ENCODE measurements at regions not wholly inside any gene's neighbourhood (a gene's known extent, or its start where the extent isn't known, plus 50 kb on each side); places are given as distances from the start of the nearest gene placed in this dataset.

GRCh38 chr9:80204054-80204453, 632.3 kb downstream of the TLE4 start:
- TF ChIP-seq, protein P1, sequence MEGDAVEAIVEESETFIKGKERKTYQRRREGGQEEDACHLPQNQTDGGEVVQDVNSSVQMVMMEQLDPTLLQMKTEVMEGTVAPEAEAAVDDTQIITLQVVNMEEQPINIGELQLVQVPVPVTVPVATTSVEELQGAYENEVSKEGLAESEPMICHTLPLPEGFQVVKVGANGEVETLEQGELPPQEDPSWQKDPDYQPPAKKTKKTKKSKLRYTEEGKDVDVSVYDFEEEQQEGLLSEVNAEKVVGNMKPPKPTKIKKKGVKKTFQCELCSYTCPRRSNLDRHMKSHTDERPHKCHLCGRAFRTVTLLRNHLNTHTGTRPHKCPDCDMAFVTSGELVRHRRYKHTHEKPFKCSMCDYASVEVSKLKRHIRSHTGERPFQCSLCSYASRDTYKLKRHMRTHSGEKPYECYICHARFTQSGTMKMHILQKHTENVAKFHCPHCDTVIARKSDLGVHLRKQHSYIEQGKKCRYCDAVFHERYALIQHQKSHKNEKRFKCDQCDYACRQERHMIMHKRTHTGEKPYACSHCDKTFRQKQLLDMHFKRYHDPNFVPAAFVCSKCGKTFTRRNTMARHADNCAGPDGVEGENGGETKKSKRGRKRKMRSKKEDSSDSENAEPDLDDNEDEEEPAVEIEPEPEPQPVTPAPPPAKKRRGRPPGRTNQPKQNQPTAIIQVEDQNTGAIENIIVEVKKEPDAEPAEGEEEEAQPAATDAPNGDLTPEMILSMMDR (conservative IDR thresholded peaks at IDR 0.05; ENCODE audit: low read length) = no peak
- TF ChIP-seq EZH2phosphoT487 (IDR thresholded peaks at IDR 0.05; ENCODE audit: borderline replicate concordance) = no peak

Measured in Loucy (cell line).